LNCaP clone FGC (cell line): ENCODE measurements at regions not wholly inside any gene's neighbourhood (a gene's known extent, or its start where the extent isn't known, plus 50 kb on each side); places are given as distances from the start of the nearest gene placed in this dataset.

Experiments
- DNase-seq: peaks from one replicate; pipeline ENCODE4 v3.0.0-alpha.2; 2011; ENCODE audit warnings: low read depth
- H3K4me3 ChIP-seq: 2 replicates; pipeline ENCODE4 v1.5.1; 2011; ENCODE audit warnings: mild to moderate bottlenecking, low read depth, low read length, control low read depth
- CTCF ChIP-seq: IDR thresholded peaks from 2 replicates; pipeline ENCODE4 v1.5.1; 2012; ENCODE audit warnings: mild to moderate bottlenecking; ENCODE audit not compliant: control insufficient read depth, insufficient read depth; ENCODE audit errors: extremely low read depth

GRCh38 chr5:6961123-6961522 is 247.9 kb downstream of the TENT4A start:
- no peak for DNase-seq
- TF ChIP-seq CTCF, result no peak
- H3K4me3 ChIP-seq, result no peak overlapping the region

- TF ChIP-seq CTCF, result no peak
- no peak overlapping the region for H3K4me3 ChIP-seq
- DNase-seq, result no peak
These were observed 248.8 kb downstream of the TENT4A start for GRCh38 chr5:6961837-6962635.

GRCh38 chr5:6976971-6977370 is 263.7 kb downstream of the TENT4A start:
- no peak for DNase-seq
- no peak overlapping the region for H3K4me3 ChIP-seq
- TF ChIP-seq CTCF, result no peak

GRCh38 chr5:6979061-6979460 is 265.8 kb downstream of the TENT4A start:
- DNase-seq, result no peak

GRCh38 chr5:6989230-6989629 is 276.0 kb downstream of the TENT4A start:
- no peak overlapping the region for H3K4me3 ChIP-seq
- TF ChIP-seq CTCF, result no peak
- no peak for DNase-seq

More at GRCh38 chr5:6979061-6979460, 265.8 kb downstream of the TENT4A start:
- TF ChIP-seq CTCF, result no peak
- H3K4me3 ChIP-seq, result no peak overlapping the region

GRCh38 chr5:6994097-6994496 is 280.9 kb downstream of the TENT4A start:
- DNase-seq, result no peak
- TF ChIP-seq CTCF, result no peak
- no peak overlapping the region for H3K4me3 ChIP-seq

GRCh38 chr5:6995115-6995514 is 281.9 kb downstream of the TENT4A start:
- DNase-seq, result no peak

More at GRCh38 chr5:6995115-6995514, 281.9 kb downstream of the TENT4A start:
- no peak overlapping the region for H3K4me3 ChIP-seq
- TF ChIP-seq CTCF, result no peak
